A549 (cell line): ENCODE measurements at regions not wholly inside any gene's neighbourhood (a gene's known extent, or its start where the extent isn't known, plus 50 kb on each side); places are given as distances from the start of the nearest gene placed in this dataset.
"Not testable (repeated sequence)": the region's sequence is repeated elsewhere in the genome, so short reads cannot be mapped to it uniquely, and the experiment has no call there.

Experiments
- HDAC2 ChIP-seq: fragments of 200-600 bp; sonication (generic); IDR thresholded peaks from 2 replicates; pipeline ENCODE4 v1.6.1; 2016
- KDM1A ChIP-seq: fragments of 200-600 bp; sonication (generic); IDR thresholded peaks from 2 replicates; pipeline ENCODE4 v1.6.1; 2016; ENCODE audit warnings: low read depth, mild to moderate bottlenecking
- MAZ ChIP-seq: fragments of 150-350 bp; IDR thresholded peaks from 2 replicates; pipeline ENCODE4 v1.6.1; 2014; ENCODE audit warnings: antibody characterized with exemption, low read depth, low read length, borderline replicate concordance
- POLR2A ChIP-seq: IDR thresholded peaks from 2 replicates; pipeline ENCODE4 v1.6.1; 2012; ENCODE audit warnings: mild to moderate bottlenecking, low read length
- TF ChIP-seq, protein P1 (sequence below): fragments of >200 bp; sonication (Bioruptor Twin); formaldehyde crosslinking; IDR thresholded peaks from 3 replicates; pipeline ENCODE4 v1.5.1; 2016
- TF ChIP-seq, protein P2 (sequence below): fragments of 450-650 bp; IDR thresholded peaks from 2 replicates; pipeline ENCODE4 v1.6.1; 2014; ENCODE audit warnings: antibody characterized with exemption
- TF ChIP-seq, protein P3 (sequence below): fragments of 150-350 bp; IDR thresholded peaks from 2 replicates; pipeline ENCODE4 v1.6.1; 2014; ENCODE audit warnings: low read depth, mild to moderate bottlenecking, low read length

DNA sequence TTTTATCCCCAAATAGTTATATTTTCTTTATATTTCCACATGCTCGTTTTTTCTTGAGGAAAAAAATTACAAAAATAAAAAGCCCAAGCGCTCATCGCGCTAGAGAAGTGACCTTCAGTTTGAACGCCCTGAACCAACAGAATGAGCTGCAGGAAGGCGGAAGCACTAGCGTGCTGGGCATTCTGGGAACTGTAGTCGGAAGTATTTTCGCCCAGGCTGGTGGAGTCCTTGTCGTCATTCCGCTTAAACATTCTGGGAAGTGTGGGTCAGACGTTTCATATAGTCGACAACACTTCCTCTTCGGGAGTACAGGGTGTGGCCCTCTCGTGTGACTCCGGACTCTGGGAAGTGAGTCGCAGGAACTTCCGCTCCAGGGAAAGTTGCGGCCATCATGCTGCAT lies 692.4 kb upstream of the DEFB115 start:
- TF ChIP-seq, protein P1, sequence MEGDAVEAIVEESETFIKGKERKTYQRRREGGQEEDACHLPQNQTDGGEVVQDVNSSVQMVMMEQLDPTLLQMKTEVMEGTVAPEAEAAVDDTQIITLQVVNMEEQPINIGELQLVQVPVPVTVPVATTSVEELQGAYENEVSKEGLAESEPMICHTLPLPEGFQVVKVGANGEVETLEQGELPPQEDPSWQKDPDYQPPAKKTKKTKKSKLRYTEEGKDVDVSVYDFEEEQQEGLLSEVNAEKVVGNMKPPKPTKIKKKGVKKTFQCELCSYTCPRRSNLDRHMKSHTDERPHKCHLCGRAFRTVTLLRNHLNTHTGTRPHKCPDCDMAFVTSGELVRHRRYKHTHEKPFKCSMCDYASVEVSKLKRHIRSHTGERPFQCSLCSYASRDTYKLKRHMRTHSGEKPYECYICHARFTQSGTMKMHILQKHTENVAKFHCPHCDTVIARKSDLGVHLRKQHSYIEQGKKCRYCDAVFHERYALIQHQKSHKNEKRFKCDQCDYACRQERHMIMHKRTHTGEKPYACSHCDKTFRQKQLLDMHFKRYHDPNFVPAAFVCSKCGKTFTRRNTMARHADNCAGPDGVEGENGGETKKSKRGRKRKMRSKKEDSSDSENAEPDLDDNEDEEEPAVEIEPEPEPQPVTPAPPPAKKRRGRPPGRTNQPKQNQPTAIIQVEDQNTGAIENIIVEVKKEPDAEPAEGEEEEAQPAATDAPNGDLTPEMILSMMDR = not testable (repeated sequence)
- not testable (repeated sequence) for TF ChIP-seq POLR2A, KDM1A, MAZ, HDAC2
- TF ChIP-seq, protein P2, sequence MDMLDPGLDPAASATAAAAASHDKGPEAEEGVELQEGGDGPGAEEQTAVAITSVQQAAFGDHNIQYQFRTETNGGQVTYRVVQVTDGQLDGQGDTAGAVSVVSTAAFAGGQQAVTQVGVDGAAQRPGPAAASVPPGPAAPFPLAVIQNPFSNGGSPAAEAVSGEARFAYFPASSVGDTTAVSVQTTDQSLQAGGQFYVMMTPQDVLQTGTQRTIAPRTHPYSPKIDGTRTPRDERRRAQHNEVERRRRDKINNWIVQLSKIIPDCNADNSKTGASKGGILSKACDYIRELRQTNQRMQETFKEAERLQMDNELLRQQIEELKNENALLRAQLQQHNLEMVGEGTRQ = not testable (repeated sequence)
- TF ChIP-seq, protein P3, sequence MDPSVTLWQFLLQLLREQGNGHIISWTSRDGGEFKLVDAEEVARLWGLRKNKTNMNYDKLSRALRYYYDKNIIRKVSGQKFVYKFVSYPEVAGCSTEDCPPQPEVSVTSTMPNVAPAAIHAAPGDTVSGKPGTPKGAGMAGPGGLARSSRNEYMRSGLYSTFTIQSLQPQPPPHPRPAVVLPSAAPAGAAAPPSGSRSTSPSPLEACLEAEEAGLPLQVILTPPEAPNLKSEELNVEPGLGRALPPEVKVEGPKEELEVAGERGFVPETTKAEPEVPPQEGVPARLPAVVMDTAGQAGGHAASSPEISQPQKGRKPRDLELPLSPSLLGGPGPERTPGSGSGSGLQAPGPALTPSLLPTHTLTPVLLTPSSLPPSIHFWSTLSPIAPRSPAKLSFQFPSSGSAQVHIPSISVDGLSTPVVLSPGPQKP = not testable (repeated sequence)
